T-helper 1 cell treated with Interleukin-12 subunit alpha and Interleukin-12 subunit beta and Interleukin-4 antibody, amounts not matched to agents 30 μg/mL and 1 μg/mL, for 36 hours (primary cell): ENCODE measurements at regions not wholly inside any gene's neighbourhood (a gene's known extent, or its start where the extent isn't known, plus 50 kb on each side); places are given as distances from the start of the nearest gene placed in this dataset.
"Not testable (repeated sequence)": the region's sequence is repeated elsewhere in the genome, so short reads cannot be mapped to it uniquely, and the experiment has no call there.

Experiments used
- H3K27ac Mint-ChIP-seq: one replicate; pipeline ENCODE4 v1.8.0; 2021; ENCODE audit warnings: mild to moderate bottlenecking, mixed read lengths
- H3K27me3 Mint-ChIP-seq: one replicate; pipeline ENCODE4 v1.8.0; 2021; ENCODE audit warnings: low read depth, mixed read lengths
- H3K36me3 Mint-ChIP-seq: one replicate; pipeline ENCODE4 v1.8.0; 2021; ENCODE audit warnings: low read depth, mixed read lengths
- H3K4me1 Mint-ChIP-seq: one replicate; pipeline ENCODE4 v1.8.0; 2021; ENCODE audit warnings: low read depth, mixed read lengths
- H3K4me3 Mint-ChIP-seq: one replicate; pipeline ENCODE4 v1.8.0; 2021; ENCODE audit warnings: mild to moderate bottlenecking, moderate library complexity, mixed read lengths
- H3K9me3 Mint-ChIP-seq: one replicate; pipeline ENCODE4 v1.8.0; 2021; ENCODE audit warnings: mixed read lengths

DNA sequence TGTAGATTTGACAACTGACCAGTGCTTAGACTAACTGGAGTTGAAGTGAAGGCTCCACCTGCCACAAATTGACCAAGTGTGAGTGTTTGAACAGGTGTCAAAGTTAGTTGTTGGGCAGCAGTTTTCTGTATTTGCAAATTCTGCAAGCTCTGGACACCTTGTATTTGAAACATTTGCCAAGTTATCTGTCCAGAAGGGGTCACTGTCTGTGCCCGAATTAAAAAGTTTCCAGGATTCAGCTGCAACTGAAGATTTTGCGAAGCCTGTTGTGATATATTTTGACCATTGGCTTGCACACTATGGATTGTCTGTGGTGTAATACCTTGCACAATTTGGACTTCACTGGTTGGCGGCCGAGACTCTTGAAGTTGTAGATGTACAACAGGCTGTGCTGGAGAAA lies 1690.7 kb downstream of the SLITRK5 start:
- no peaks in the 10 kb centered on the region for H3K27me3 Mint-ChIP-seq
- no peak overlapping the region for H3K27ac Mint-ChIP-seq
- peaks cover 15% of the 10 kb centered on the region for H3K9me3 Mint-ChIP-seq
- no peaks in the 10 kb centered on the region for H3K4me1 Mint-ChIP-seq
- no peaks in the 10 kb centered on the region for H3K36me3 Mint-ChIP-seq
- H3K4me3 Mint-ChIP-seq = no peak overlapping the region

DNA sequence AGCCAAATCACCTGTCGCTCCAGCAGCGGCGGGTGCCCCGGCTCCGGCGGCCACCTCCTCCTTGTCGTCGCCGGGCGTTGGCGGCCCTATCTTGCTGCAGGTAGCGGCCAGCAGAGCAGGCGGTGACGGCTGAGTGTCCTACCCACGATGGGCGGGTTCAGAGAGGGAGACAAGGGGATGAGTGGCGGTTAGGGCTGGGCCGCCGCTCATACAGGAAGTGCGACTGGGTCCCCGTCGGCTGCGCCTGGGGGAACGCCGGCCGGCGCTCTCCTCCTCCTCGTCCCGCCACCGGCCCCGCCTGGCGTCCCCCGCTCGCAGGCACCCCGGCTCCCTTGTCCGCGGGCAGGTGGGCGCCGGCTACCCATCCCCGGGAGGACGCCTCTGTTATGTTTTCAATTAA lies 1692.0 kb downstream of the SLITRK5 start:
- Mint-ChIP-seq H3K27ac (no peak overlapping the region), H3K36me3 (no peaks in the 10 kb centered on the region), H3K9me3 (peaks cover 8% of the 10 kb centered on the region), H3K4me3 (no peak overlapping the region), H3K27me3 (no peaks in the 10 kb centered on the region), H3K4me1 (no peaks in the 10 kb centered on the region)

DNA sequence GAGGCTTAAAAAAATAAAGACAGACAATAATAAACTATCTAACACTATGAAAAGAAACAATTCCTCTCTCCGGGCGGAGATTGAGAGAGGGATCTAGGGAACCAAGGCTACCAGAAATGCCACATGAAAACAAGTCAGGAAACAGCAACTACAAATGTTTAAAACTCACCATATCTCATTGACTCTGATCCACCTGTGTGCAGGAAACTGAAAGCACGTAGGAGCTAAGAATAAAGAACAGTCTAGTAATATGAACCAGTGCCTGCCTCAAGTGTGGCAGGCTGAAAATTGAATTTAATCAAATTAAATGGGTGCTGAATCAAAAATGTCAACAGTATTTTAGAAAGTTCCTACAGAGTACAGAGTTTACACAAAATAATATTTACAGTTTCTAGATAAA lies 1701.0 kb downstream of the SLITRK5 start:
- Mint-ChIP-seq H3K27me3 (no peaks in the 10 kb centered on the region), H3K4me3 (no peak overlapping the region), H3K36me3 (no peaks in the 10 kb centered on the region)

DNA sequence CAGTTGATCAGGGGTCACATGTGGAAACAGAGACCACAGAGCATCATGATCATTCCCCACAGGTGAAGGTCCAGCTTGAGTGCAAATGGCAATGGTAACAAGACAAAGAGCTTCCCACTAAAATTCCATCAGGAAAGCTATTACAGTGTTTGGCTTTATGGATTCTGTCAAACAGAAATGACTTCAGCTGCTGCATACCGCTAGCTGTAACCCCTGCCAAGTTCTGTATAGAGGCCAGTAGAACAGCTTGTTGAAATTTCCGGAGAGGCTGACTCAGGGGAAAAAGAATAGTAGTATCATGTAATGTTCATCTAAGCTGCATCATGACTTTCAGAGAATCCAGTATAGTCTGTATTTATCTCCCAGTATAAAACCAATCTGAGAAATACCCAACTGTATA lies 1704.7 kb downstream of the SLITRK5 start:
- Mint-ChIP-seq H3K9me3 (no peaks in the 10 kb centered on the region), H3K27ac (no peak overlapping the region), H3K4me3 (no peak overlapping the region), H3K36me3 (no peaks in the 10 kb centered on the region), H3K27me3 (no peaks in the 10 kb centered on the region), H3K4me1 (no peaks in the 10 kb centered on the region)

More for the DNA sequence above, 1701.0 kb downstream of the SLITRK5 start:
- Mint-ChIP-seq H3K4me1 (no peaks in the 10 kb centered on the region), H3K9me3 (no peaks in the 10 kb centered on the region), H3K27ac (no peak overlapping the region)

DNA sequence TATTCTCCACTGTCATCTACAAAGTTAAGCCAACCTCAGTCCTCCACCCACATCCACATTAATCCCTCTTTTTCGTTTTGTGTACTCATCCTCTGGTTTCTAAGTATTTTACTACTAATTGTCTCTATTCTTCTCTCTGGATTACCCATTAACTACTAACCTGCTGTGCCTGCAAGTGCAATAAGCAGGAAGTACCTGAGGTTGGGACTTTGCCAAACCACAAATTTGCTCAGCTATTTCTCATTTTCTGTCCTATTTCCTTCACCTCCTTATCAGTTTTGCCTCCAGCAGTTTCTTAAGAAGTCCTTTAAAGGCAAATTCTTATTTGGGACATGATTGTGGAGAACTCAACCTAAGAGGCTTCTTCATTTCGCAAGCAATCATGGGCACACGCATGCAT lies 1708.9 kb downstream of the SLITRK5 start:
- Mint-ChIP-seq H3K27ac (no peak overlapping the region), H3K4me3 (no peak overlapping the region), H3K9me3 (peaks cover 4% of the 10 kb centered on the region), H3K36me3 (no peaks in the 10 kb centered on the region), H3K4me1 (no peaks in the 10 kb centered on the region), H3K27me3 (no peaks in the 10 kb centered on the region)

DNA sequence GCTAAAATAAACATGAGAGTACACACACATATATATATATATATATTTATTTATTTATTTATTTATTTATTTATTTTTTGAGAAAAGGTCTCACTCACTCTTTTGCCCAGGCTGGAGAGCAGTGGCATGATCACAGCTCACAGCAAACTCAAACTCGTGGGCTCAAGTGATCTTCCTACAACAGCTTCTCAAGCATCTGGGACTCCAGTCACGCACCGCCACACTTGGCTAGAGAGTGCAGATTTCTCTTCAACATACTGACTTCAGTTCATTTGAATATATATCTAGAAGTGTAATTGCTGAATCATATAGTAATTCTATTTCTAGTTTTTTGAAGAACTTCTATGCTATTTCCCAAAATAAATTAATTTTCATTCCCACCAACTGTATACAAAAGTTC lies 1711.8 kb downstream of the SLITRK5 start:
- no peaks in the 10 kb centered on the region for H3K27me3 Mint-ChIP-seq
- H3K4me1 Mint-ChIP-seq = no peaks in the 10 kb centered on the region
- no peak overlapping the region for H3K27ac Mint-ChIP-seq
- peaks cover 16% of the 10 kb centered on the region for H3K9me3 Mint-ChIP-seq
- no peak overlapping the region for H3K4me3 Mint-ChIP-seq
- H3K36me3 Mint-ChIP-seq = no peaks in the 10 kb centered on the region

DNA sequence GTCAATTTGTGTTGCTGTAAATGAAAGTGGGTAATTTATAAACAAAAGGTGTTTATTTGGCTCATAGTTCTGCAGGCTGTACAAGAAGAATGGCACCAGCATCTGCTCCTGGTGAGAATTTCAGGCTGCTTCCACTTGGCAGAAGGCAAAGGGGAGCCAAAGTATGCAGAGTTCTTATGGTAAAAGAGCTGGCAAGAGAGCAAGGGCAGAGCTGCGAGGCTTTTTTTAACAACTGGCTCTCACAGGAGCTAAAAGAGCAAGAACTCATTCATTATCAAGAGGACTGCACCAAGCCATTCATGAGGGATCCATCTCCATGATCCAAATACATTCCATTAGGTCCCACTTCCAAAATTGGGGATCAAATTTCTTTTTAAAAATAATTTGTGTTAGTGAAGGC lies 1712.7 kb downstream of the SLITRK5 start:
- Mint-ChIP-seq H3K4me1 (no peaks in the 10 kb centered on the region), H3K27ac (no peak overlapping the region)

DNA sequence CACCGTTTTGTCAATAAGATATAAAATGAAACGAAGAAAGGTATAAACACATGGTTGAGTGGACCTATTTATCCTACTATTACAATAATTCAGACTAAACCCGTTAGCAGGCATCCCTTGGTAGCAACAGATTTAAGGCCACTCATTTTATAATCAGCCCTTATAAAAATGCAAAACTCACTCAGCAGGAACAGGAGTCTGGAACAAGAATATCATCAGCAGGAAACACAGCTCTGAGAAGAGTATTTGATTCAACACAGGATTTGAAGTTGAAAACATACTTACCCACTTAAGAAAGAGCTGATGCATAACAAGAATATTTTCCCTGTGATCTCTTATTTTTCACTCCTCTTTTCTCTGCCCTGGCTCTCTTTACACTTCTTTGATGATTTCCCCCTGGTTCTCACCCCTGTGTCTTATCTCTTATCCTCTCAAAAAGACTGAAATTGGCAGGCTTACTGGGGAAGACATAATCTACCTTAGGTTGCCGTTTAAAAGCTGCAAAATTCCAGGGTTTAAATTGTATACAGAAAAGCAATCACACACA lies 1722.7 kb downstream of the SLITRK5 start:
- no peaks in the 10 kb centered on the region for H3K36me3 Mint-ChIP-seq
- no peaks in the 10 kb centered on the region for H3K27me3 Mint-ChIP-seq
- H3K9me3 Mint-ChIP-seq = no peaks in the 10 kb centered on the region
- H3K27ac Mint-ChIP-seq = no peak overlapping the region
- H3K4me1 Mint-ChIP-seq = no peaks in the 10 kb centered on the region
- H3K4me3 Mint-ChIP-seq = no peak overlapping the region

More for the DNA sequence above, 1712.7 kb downstream of the SLITRK5 start:
- H3K9me3 Mint-ChIP-seq = peaks cover 18% of the 10 kb centered on the region
- no peaks in the 10 kb centered on the region for H3K27me3 Mint-ChIP-seq
- no peak overlapping the region for H3K4me3 Mint-ChIP-seq
- no peaks in the 10 kb centered on the region for H3K36me3 Mint-ChIP-seq

DNA sequence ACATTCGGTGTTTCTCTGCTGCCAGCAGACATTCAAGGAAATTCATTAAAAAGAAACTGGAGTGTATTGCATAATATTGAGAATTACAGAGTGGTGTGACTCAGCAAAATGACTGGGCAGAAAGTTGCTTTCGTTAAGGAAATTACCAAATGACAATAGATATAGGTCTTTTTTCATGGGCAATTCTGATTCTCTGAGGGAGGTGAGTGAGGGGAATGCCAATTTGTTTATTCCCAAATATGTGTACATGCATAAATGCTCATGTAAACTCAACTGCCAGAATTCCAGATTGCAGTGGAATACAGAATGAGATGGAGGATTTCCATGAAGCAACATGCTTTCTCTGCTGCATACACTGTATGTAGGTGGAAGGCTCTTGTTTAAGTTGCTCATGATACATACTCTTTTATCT lies 1730.1 kb downstream of the SLITRK5 start:
- Mint-ChIP-seq H3K27me3 (no peaks in the 10 kb centered on the region), H3K9me3 (peaks cover 24% of the 10 kb centered on the region), H3K4me1 (no peaks in the 10 kb centered on the region), H3K27ac (no peak overlapping the region), H3K36me3 (no peaks in the 10 kb centered on the region), H3K4me3 (no peak overlapping the region)

DNA sequence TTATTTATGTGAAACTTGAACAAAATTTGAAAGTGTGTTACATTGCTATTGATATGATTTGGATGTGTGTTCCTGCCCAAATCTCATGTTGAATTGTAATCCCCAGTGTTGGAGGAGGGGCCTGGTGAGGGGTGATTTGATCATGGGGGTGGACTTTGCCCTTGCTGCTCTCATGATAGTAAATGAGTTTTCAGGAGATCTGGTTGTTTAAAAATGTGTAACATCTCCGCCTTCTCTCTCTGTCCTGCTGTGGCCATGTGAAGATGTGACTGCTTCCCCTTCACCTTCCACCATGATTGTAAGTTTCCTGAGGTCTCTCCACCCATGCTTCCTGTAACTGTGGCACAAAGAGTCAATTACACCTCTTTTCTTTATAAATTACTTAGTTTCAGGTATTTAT lies 1731.0 kb downstream of the SLITRK5 start:
- Mint-ChIP-seq H3K4me1 (no peaks in the 10 kb centered on the region), H3K27ac (no peak overlapping the region), H3K9me3 (peaks cover 24% of the 10 kb centered on the region), H3K4me3 (no peak overlapping the region), H3K27me3 (no peaks in the 10 kb centered on the region), H3K36me3 (no peaks in the 10 kb centered on the region)

DNA sequence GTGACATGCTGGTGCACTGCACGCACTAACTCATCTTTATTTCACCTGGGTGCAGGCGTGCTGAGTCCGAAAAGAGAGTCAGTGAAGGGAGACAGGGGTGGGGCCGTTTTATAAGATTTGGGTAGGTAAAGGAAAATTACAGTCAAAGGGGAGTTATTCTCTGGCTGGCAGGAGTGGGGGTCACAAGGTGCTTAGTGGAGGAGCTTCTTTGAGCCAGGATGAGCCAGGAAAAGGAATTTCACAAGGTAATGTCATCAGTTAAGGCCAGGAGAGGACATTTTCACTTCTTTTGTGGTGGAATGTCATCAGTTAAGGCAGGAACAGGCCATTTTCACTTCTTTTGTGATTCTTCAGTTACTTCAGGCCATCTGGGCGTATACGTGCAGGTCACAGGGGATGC lies 1734.9 kb downstream of the SLITRK5 start:
- peaks cover 20% of the 10 kb centered on the region for H3K9me3 Mint-ChIP-seq
- not testable (repeated sequence) for H3K27me3 Mint-ChIP-seq, H3K27ac Mint-ChIP-seq, H3K4me3 Mint-ChIP-seq, H3K4me1 Mint-ChIP-seq, H3K36me3 Mint-ChIP-seq

DNA sequence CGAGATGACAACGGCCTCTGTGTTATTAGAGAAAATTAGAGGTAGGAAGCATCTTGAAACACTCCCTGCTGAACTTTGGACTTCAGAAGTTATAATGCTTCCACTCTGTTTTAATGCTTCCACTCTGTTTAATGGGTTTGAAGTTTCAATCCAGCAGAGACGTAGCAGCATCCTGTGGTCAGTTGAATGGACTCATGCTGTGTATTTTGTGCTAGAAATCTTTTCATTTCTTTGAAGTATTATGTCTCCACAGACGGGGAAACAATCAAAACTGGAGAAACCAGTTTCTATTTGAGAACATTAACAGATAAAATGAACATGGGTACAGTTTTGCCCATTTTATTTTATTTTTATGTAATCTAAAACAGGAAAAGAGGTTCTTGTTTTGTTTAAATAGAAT lies 1736.2 kb downstream of the SLITRK5 start:
- Mint-ChIP-seq H3K27me3 (no peaks in the 10 kb centered on the region), H3K36me3 (no peaks in the 10 kb centered on the region), H3K27ac (no peak overlapping the region), H3K4me1 (no peaks in the 10 kb centered on the region), H3K9me3 (peaks cover 12% of the 10 kb centered on the region), H3K4me3 (no peak overlapping the region)

DNA sequence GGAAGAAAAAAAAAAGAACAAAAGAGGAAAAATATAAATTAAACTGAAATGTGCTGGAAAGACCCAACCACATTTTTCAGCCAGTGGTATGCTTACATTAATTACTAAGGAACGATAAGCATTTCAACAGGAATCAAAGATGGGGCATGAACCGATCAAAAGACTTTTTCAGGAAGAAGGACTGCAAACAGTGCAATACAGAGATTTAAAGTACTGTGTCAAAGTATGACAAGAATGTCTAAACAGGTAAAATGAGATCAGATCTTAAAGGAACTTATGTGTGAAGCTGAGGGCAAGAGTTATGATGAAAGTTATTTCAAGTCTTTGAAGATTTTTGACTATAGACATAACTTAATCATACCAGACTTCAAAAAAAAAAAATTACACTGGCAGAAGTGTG lies 1761.8 kb downstream of the SLITRK5 start:
- Mint-ChIP-seq H3K27ac (no peak overlapping the region), H3K4me3 (no peak overlapping the region), H3K27me3 (no peaks in the 10 kb centered on the region), H3K9me3 (peaks cover 13% of the 10 kb centered on the region), H3K36me3 (no peaks in the 10 kb centered on the region), H3K4me1 (no peaks in the 10 kb centered on the region)

DNA sequence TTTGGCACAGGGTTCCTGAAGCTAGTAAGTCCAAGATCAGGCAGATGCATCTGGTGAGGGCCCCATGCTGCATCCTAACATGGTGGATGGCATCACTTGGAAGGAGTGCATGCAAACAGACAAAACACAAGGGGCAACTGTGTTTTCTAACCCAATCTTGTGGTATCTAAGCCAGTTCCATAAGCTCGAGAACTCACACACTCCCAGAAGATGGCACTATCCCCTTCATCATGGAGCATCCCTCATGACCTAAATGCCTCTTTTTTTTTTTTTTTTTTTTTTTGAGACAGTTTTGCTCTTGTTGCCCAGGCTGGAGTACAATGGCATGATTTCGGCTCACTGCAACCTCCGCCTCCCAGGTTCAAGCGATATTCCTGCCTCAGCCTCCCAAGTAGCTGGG lies 1763.5 kb downstream of the SLITRK5 start:
- H3K27me3 Mint-ChIP-seq, H3K4me3 Mint-ChIP-seq, H3K36me3 Mint-ChIP-seq, H3K9me3 Mint-ChIP-seq, H3K27ac Mint-ChIP-seq, H3K4me1 Mint-ChIP-seq: not testable (repeated sequence)

DNA sequence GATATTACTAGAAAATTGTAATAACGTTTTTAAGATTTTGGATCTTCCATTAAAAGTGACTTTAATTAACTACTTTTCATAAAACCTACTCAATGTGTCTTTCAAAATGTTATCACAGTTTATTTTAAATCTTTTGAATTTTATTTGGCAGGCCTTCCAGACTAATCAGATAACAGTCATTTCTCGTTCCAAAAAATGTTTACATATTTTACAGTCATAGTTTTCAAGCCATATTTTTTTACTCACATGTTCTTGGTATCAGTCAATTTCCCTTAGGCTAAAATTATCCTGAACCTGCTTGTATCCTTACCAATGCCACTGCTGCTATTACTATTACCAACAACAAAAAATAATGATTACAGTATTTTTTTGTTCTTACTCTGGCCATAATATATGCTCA lies 1783.5 kb downstream of the SLITRK5 start:
- Mint-ChIP-seq H3K4me3 (no peak overlapping the region), H3K36me3 (no peaks in the 10 kb centered on the region), H3K9me3 (peaks cover 9% of the 10 kb centered on the region), H3K4me1 (no peaks in the 10 kb centered on the region), H3K27ac (no peak overlapping the region), H3K27me3 (no peaks in the 10 kb centered on the region)

DNA sequence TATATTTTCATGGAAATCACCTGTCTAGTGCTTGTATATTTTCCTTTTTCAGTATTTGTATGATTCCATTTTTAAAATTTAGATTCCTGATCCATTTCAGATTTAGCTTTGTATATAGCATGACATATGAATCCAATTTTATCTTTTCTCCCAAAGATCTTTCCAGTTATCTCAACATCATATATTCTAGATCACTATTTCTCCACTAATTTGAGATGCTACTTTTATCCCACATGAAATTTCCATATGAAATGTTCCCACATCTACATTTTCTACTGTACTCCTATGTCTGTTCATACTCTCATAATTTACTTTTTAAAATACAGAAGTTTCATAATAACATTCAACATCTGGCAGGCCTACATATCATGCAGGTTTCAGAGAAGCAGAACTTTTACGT lies 1784.1 kb downstream of the SLITRK5 start:
- H3K4me3 Mint-ChIP-seq = no peak overlapping the region
- H3K36me3 Mint-ChIP-seq = no peaks in the 10 kb centered on the region
- no peaks in the 10 kb centered on the region for H3K27me3 Mint-ChIP-seq
- H3K9me3 Mint-ChIP-seq = peaks cover 9% of the 10 kb centered on the region
- no peaks in the 10 kb centered on the region for H3K4me1 Mint-ChIP-seq
- no peak overlapping the region for H3K27ac Mint-ChIP-seq
